Upper lobe of right lung (tissue), 1 donor: ENCODE measurements at regions not wholly inside any gene's neighbourhood (a gene's known extent, or its start where the extent isn't known, plus 50 kb on each side); places are given as distances from the start of the nearest gene placed in this dataset.
A peak's percentile ranks its signal among the peaks of the same experiment; 100 is the strongest.

Experiments
- ATAC-seq: fragments of 200-7000 bp; cut with Tn5 transposase; one replicate; pipeline ENCODE4 v1.9.1; 2020; ENCODE audit warnings: mild to moderate bottlenecking, moderate library complexity
- DNase-seq: peaks from one replicate; pipeline ENCODE4 v3.0.0-alpha.2; 2020
- H3K27ac ChIP-seq: fragments of 200-600 bp; one replicate; pipeline ENCODE4 v1.8.0; 2022
- H3K27me3 ChIP-seq: fragments of 200-600 bp; one replicate; pipeline ENCODE4 v1.8.0; 2022; ENCODE audit warnings: mild to moderate bottlenecking
- H3K36me3 ChIP-seq: fragments of 200-600 bp; one replicate; pipeline ENCODE4 v1.8.0; 2022
- H3K4me1 ChIP-seq: fragments of 200-600 bp; one replicate; pipeline ENCODE4 v1.8.0; 2022
- H3K4me3 ChIP-seq: fragments of 200-600 bp; one replicate; pipeline ENCODE4 v1.8.0; 2022; ENCODE audit warnings: mild to moderate bottlenecking
- H3K9me3 ChIP-seq: fragments of 200-600 bp; one replicate; pipeline ENCODE4 v1.8.0; 2022
- CTCF ChIP-seq: fragments of 200-600 bp; IDR thresholded peaks from one replicate; pipeline ENCODE4 v1.8.0; 2022; ENCODE audit warnings: antibody characterized with exemption
- intact Hi-C: fragments of 100-400 bp; cut with DNase I; formaldehyde crosslinking; loops from one replicate; pipeline ENCODE4 v1.11.0; 2022
- donor health status: DM: no; HTN: yes; CAD: no; lungs with severe emphysema.

DNA sequence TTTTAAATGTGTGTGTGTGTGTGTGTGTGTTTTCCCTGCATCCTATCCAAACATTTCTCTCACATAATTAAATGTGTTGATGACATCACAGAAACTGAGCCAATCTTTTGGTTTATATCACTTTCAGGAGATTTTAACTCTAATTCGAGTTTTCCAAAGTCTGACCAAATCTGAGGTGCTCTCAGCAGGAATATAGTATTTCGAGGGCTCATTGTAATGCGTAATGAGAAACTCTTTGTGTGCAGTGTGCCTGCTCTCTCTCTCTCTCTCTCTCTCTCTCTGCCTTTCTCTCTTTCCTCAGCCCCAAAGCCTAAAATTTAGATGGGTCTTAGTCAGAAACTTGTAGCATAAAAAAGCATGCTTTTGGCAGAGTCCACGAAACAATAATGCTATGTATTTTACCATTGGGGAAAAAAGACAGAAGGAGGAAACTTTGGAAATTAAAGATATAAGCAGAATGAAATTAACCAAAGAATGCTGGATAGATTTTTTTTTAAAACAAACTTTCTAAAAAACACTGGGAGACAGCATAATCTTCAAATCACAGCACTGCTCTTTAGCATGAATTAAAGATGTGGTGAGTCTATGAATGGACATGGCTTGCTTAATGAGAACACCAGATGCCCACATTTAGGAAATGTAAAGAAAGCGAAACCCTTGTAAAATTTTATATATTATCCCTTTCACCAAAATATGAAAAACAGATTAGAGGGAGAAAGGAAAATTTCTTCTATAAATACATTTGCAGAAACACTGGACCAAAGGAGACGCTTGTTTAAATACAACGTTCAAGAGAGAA, 206.8 kb upstream of the HABP2 start:
- Histone ChIP-seq H3K36me3 (no peaks in the 10 kb centered on the region), H3K4me1 (no peaks in the 10 kb centered on the region), H3K9me3 (no peaks in the 10 kb centered on the region), H3K27ac (no peak overlapping the region), H3K27me3 (no peaks in the 10 kb centered on the region), H3K4me3 (no peak overlapping the region)
- ATAC-seq (no peak), DNase-seq (no peak)
- TF ChIP-seq CTCF = no peak
- intact Hi-C loops = no loop called here

- Histone ChIP-seq H3K9me3 (no peaks in the 10 kb centered on the region), H3K27ac (no peak overlapping the region), H3K27me3 (no peaks in the 10 kb centered on the region), H3K36me3 (no peaks in the 10 kb centered on the region), H3K4me3 (no peak overlapping the region), H3K4me1 (no peaks in the 10 kb centered on the region)
- DNase-seq (no peak), ATAC-seq (peak; percentile 86)
- intact Hi-C loops = no loop called here
- TF ChIP-seq CTCF = no peak
These were observed 205.3 kb upstream of the HABP2 start for GRCh38 chr10:113347508-113347907.

DNA sequence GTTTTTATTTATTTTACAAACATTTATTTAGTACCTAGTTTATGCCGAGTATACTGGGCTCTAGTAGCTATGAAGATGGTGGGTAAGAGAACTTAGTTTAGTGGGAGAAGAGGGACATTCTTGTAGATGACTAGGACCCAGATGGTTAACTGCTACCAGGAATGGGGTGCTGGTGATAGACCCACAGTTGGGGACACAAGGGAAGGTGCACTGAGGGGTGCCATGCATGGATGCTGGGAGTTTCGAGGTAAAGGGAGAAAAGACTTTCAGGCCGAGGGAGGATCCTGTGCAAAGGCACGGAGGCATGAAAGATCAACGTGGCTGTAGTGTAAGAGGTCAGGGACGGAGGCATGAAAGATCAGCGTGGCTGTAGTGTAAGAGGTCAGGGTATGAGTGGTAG, 204.2 kb upstream of the HABP2 start:
- no peaks in the 10 kb centered on the region for H3K27me3 ChIP-seq
- DNase-seq (no peak), ATAC-seq (no peak)
- no peak overlapping the region for H3K4me3 ChIP-seq
- H3K27ac ChIP-seq = no peak overlapping the region
- TF ChIP-seq CTCF = no peak
- intact Hi-C loops = no loop called here
- H3K9me3 ChIP-seq = no peaks in the 10 kb centered on the region
- H3K4me1 ChIP-seq = no peaks in the 10 kb centered on the region
- H3K36me3 ChIP-seq = no peaks in the 10 kb centered on the region

GRCh38 chr10:113350311-113351040, 202.4 kb upstream of the HABP2 start:
- no peak overlapping the region for H3K27ac ChIP-seq
- intact Hi-C loops = no loop called here
- TF ChIP-seq CTCF = no peak
- DNase-seq (no peak), ATAC-seq (no peak)
- H3K9me3 ChIP-seq = no peaks in the 10 kb centered on the region
- H3K4me1 ChIP-seq = no peaks in the 10 kb centered on the region
- no peak overlapping the region for H3K4me3 ChIP-seq
- H3K27me3 ChIP-seq = no peaks in the 10 kb centered on the region
- H3K36me3 ChIP-seq = no peaks in the 10 kb centered on the region

GRCh38 chr10:113354711-113355110, 198.1 kb upstream of the HABP2 start:
- Histone ChIP-seq H3K27me3 (no peaks in the 10 kb centered on the region), H3K36me3 (no peaks in the 10 kb centered on the region), H3K4me1 (no peaks in the 10 kb centered on the region), H3K9me3 (no peaks in the 10 kb centered on the region), H3K4me3 (no peak overlapping the region), H3K27ac (no peak overlapping the region)
- no peak for ATAC-seq
- no peak for DNase-seq
- intact Hi-C loops = no loop called here
- TF ChIP-seq CTCF = no peak
